ENCODE measurements at regions not wholly inside any gene's neighbourhood (a gene's known extent, or its start where the extent isn't known, plus 50 kb on each side); places are given as distances from the start of the nearest gene placed in this dataset.
"Not testable (repeated sequence)": the region's sequence is repeated elsewhere in the genome, so short reads cannot be mapped to it uniquely, and the experiment has no call there.

GRCh38 chr17:71057448-71057847 lies 888.1 kb downstream of the KCNJ2 start:
- no peak for DNase-seq

DNA sequence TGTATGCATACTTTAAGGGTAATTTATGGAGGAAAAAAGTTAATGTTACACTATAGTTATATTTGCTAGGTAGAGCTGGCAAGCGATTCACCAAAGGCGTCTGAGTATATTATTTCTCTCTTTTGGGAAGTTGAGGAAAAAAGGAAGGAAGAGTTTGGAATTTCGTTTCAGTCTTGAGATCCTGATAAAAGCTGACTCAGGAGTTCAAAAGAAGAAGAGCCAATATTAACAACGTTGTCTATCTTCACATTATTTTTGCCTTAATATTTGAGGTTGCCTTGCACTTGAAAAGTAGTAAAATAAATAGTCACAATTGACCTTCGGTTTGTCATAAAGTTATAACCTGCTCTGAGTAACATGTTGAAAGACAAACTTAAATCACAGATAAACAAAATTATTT lies 888.6 kb downstream of the KCNJ2 start:
- DNase-seq: no peak

GRCh38 chr17:71063127-71063526 lies 893.8 kb downstream of the KCNJ2 start:
- no peak for DNase-seq

GRCh38 chr17:71063559-71063958 lies 894.2 kb downstream of the KCNJ2 start:
- no peak for DNase-seq

DNA sequence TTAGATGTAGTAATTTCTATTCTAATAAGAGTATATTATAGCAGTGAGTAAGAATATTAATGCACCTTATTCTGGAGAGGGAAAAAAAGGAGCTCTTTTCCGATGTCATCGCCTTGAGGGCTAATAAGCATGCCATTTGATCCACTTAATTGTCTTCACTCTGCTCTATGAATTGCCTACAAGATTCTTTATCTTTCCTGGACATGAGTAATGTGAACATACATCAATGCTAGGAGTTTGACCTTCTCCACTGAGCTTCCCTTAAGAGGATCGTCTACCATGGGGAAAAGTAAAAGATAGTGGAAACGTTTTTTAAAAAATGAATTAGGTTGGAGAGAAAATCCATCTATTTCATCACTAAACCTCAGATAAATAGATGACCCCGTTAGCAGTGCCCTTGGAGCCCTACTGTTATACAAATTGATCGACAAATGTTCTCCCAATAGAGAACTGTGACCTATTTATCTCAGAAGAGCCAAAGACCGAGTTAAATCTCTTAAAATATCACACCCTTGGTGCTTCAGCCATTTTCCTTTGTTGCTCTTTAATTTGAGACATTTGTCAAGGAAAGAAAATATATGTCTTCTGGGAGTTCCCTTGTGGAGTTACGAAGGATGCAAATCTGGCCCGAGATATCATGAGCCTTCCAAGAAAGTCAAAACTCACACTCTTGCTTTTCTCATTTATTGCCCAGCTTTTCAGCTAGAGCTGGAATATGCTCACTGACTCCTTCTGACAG lies 898.5 kb downstream of the KCNJ2 start:
- no peak for DNase-seq

GRCh38 chr17:71068408-71068750 lies 899.0 kb downstream of the KCNJ2 start:
- DNase-seq: no peak

DNA sequence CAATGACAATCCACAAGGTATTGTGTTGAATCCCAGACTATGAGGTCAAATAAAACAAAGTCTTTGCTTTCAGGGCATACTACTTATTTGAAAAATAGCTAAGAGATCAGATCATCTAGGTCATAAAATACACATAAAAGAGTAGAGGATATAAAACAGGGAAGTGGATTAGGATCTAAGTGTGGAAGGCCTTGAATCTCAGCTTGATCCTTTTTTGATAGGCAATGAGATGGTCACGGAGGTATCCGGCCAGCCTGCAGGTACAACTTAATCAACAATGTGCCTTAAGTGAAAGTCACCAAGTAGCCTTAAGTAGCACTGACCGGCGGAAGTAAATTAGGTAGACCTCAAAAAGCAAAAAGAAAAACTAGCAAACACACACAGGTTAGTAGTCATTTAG lies 901.7 kb downstream of the KCNJ2 start:
- no peak for DNase-seq

GRCh38 chr17:71071837-71072236 lies 902.5 kb downstream of the KCNJ2 start:
- DNase-seq: no peak

DNA sequence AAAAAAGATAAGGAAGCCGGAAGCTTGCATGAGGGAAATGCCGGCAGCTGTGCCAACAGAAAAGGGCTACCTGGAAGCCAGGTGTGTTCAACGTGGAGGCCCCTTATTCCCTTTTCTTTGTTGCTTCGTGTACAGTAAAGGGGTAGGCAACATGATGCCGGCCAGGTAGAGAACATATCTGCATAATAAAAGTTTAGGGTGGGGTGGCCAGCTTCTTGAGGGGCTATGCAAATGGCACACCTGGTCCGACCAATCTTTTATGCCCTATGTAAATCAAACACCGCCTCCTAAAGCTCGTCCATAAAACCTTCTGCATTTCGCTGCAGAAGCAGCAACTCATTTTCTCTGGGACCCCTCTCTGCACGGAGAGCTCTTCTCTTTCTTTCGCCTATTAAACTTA lies 911.6 kb downstream of the KCNJ2 start:
- no peak for DNase-seq

DNA sequence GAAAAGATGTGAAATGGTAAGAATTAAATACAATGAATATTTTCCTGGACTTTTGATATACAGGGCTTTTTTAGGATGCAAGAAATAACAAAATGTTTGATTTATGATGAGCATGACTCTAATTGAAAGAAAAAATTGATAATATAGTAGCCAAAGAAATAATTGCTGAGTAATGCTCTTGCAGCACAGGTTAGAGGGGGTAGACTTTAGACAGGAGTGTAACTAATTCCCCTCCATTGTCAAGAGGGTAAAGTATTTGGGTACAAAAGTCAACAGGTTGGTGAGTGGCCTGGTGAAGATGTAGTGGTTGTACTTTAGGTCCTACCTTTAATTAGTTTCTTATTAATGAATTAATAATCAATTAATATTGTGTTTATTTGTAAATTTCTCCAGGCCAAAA lies 912.3 kb downstream of the KCNJ2 start:
- DNase-seq: no peak

DNA sequence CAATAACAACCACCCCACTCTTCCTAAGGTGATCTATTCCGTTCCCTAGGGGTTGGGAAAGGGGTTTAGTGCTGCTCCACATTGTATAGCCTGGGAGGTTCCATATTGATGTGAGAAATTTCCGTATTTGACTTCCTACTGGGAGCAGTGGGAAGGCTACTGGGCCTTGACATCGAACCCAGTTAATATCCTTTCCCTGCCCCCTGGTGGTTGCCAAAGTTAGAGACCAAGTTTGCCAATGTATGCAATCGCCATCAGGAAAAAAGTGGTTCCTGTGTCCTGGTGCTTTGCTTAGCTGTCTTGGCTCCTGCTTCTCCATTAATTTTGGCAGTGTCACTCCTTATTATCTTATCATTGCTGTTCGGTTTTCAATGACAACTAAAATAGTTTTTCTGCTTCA lies 914.9 kb downstream of the KCNJ2 start:
- no peak for DNase-seq

DNA sequence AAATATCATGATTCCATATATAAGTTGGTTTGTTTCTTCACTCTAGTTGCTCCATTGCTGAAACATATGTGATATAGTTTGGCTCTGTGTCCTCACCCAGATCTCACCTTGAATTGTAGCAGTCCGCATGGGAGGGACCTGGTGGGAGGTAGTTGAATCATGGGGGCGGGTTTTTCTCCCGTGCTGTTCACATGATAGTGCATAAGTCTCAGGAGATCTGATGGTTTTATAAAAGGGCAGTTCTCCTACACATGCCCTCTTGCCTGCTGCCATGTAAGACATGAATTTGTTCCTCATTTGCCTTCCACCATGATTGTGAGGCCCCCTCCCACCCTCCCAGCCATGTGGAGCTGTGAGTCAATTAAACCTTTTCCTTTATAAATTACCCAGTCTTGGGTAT lies 915.5 kb downstream of the KCNJ2 start:
- DNase-seq: no peak

GRCh38 chr17:71085238-71086033 lies 916.1 kb downstream of the KCNJ2 start:
- no peak for DNase-seq

DNA sequence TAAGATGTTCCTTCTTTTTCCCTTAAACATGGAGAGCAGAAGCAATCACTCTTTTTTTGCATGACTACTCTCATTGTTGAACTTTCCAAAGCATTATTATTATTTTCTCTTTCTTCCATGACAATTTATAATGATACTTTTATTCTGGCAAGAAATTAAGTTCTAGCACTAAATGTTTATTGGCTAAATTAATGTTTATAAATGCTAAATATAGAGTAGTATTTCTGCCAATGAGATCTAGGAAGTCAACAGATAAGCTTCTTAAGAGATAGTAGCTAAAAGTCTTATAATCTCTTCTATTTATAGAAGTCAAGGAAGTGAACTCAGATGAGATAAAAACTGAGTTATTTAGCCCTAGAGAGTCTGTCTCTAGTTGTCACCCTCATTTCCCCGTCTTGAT lies 920.1 kb downstream of the KCNJ2 start:
- DNase-seq: no peak

- no peak for DNase-seq
Measured at GRCh38 chr17:71098071-71098470, 928.7 kb downstream of the KCNJ2 start.

- DNase-seq: no peak
Measured at GRCh38 chr17:71099003-71099714, 929.8 kb downstream of the KCNJ2 start.

DNA sequence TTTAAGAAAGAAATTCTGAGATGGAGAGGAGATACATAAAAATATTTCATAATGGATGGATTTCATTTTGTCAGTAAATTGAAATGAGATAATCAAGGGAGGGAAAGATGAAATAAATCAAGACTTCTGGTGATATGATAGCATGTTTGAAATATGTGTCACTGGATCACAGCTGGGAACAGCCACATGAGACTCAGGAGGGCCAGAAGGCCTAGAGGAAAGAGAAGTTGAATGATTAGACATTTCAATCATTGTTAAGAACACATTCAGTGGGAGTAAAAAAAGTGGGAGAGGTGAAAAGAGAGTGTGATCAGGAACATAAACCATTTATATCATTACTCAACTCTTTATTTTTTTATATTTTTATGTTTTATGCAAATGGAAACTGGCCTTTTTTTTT lies 933.4 kb downstream of the KCNJ2 start:
- no peak for DNase-seq

DNA sequence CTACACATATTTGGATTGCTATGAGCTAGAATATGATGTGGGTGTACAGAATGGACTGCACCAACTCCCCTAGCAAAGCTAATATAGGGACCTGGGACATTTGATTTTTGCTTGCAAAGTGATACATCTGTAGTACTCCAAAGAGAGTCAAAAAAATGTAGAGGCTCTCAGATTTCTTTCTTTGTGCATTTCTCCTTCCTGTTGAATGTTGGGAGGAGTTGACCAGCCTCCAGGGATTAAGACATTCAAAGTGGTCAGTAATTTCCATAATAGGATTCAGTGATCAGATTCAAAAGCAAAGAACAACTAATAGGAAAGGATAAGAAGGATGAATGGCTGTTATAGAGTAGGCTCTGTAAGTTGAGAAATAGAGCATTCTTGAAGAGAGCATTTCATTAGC lies 934.9 kb downstream of the KCNJ2 start:
- DNase-seq: no peak

GRCh38 chr17:71106056-71106455 lies 936.7 kb downstream of the KCNJ2 start:
- DNase-seq: not testable (repeated sequence)

- DNase-seq: no peak
Measured at GRCh38 chr17:71107136-71107535, 937.8 kb downstream of the KCNJ2 start.

DNA sequence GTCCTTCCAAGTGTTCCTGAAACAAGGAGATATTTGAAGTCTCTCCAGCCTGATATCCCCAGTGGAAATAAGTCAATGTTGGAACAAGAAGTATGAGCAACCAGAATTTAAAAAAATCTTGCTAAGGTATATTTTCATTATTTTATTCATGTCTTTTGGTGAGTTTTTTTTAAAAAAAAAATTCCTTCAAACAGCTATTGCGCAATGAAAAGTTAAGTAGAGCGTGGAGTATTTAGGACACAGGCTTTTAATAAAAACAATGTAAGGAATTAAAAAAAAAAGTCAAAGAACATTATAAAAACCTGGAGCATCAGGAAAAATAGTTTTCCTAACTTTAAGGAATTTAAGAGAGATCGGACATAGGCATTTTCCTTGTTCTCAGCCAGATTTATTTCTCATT lies 940.4 kb downstream of the KCNJ2 start:
- no peak for DNase-seq

DNA sequence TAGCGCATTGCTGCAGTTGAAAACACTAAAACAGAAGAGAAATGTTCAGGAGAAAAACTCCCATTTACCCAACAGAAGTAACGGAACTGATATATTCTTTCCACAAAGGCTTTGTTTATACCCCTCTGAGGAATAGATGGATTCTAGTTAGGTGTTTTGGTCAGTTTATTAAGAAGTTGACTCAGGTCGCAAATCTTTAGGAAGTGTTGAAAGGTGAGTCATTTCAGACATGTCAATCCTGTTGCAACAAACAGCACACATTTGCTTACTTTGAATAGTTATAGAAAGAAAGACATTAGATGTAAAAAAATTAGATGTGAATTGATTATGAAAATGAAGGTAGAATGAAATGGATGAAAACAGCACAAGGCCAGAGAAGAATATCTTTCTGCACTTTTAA lies 941.0 kb downstream of the KCNJ2 start:
- no peak for DNase-seq

DNA sequence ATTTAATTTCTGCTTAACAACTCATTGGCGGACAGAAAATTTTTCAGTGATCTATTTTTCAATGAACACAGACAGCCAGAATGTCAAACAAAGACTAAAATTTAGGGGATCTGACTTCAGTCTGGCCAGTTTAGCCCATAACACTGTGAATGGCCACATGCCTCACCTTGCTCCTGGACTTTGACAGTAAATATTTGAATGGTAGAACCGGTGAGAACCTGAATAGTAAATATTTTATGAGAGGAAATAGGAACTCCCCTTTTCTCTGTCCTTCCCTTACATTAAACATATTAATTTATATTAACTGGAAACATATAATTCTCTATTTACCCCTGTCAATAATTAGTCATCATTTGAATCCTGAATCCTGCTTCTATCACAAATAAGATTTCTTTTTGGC lies 942.1 kb downstream of the KCNJ2 start:
- DNase-seq: no peak

DNA sequence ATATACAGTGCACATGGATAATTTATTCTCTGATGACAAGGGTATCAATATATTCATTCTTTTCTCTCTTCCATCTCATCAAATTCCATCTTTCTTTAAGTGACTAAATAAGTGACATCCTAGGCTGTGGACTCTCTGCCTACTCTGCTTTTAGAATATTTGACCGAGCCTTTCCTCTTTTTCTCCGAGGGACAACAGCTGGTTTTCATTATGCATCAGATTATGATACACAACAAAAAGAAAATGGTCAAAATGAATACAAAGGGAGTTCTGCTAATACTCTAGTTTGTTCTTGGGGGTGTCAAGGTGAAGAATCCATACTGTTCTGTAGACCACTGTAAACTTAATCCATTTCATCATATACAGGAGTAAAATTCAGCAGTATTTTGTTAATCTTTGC lies 942.6 kb downstream of the KCNJ2 start:
- DNase-seq: no peak

Measured in SIG-M5 (cell line).